ENCODE measurements at regions not wholly inside any gene's neighbourhood (a gene's known extent, or its start where the extent isn't known, plus 50 kb on each side); places are given as distances from the start of the nearest gene placed in this dataset.

DNA sequence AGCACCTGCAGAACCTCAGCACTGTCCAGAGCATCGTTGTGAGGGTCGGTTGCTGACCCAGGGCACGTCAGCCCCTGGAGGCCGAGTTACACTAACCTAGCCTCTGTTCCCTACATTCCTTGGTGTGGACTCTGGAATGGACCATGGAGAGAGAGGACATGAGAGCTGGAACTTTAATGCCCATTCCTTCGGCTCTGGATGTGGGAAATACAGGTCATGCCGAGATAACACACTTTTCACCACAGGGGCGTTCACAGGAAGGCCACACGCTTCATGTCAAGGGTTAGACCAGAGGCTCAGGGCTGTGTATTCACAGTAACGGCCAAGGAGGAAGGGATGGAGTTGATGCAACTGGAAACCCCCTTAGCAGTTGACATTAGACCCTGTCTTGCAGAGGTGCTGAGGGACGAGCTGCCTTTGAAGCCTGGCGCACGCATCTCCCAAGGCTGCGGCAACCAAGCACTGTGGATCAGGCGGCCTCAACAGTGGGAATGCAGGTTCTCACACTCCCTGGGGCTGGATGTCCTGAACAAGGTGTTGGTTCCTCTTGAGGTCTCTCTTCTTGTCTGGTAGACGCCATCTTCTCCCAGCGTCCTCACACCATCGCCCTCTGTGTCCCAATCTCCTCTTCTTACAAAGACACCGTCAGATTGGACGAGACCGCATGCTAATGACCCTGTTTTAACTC is 245.2 kb downstream of the KLF6 start:
- DNase-seq (ENCODE audit: low read depth), result no peak

DNA sequence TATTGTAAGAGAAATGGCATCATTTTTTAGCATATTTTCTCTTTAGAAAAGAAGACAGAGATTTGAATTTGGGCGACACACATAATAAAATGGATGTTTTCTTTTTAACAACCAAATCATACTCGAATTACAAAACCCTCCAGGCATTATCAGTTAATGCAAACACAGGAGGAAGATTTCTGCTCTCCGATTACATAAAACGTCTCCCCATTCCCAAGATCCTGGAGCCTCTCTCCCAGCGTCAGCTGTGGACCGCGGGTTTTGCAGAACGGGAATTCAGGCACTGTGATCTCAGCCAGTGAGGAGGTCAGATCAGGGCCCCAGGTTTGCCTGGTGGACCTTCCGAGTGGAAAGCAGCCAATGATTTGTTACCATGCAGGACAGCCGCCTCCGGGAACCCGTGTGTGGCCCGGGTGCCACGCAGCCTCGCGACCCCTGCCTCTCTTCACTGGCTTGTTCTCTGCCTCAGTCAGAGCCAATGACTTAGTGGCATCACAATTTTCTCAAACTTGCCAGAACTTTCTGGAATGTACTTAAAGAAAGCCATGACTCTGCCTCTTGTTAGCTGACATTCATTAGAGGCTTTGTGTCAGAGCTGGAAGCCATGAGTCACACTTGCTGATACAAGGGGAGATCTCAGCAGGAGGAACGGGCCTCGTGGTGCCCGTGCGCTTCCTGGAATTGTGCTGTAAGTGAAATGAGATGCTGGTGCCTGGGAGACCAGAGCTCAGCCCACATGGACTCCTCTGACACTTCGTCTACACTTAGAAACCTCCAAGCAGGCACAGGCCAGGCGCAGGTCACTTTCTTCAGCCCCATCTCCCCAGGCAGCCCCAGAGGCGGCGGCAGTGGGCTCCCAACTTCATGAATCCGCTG is 246.1 kb downstream of the KLF6 start:
- no peak for DNase-seq (ENCODE audit: low read depth)

DNA sequence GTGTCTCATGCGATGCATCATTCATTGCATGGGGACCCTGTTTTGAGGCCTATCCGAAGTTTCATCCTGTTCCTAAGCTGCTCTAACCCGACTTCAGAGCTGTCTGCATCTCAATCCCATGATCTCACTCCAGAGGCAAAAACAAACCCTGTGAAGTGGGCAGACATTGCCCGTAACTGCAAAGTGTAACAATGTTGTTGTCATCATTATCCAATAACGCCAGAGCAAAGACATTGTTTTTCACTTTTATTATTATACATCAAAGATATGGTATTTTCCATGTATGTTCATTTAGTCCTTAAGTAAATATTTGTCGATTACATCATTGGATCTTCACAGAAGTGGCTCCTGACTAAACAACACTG is 246.7 kb downstream of the KLF6 start:
- DNase-seq (ENCODE audit: low read depth), result no peak

DNA sequence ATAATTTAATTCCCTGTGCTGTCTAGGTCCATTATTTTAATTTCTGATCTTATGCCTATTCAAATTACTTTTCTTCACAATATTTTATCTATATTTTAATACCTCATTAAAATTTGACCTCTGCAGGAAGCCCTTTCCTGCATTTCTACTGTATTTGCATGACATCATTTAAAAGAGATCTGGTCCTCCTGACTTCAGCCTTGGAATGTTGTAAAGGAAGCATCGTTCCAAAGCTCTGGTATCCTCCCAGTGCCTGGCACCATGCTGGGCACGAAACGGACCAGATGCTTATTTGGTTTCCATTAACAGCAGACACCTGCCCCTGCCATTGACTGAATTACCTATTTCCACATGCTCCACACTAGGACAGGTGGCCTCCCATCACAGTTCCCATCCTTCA is 247.5 kb downstream of the KLF6 start:
- no peak for DNase-seq (ENCODE audit: low read depth)

DNA sequence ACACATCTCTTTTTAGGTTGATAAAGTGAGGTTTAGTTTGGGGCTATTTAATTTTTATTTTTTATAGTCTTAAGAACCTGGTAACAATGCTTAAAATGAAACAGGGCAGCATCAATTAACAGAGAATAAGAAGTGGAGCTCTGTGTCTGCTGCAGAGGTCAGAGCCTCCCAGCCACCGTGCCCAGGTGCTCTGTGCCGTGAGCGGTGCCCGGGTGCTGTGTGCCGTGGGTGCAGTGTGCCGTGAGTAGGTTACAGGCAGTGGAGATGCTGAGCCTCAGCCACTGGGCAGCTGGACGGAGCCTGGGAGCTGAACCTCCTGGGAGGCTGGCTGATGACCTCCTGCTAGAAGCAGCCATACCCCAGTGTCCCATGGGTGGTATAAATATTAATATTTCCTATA is 250.0 kb downstream of the KLF6 start:
- no peak for DNase-seq (ENCODE audit: low read depth)

DNA sequence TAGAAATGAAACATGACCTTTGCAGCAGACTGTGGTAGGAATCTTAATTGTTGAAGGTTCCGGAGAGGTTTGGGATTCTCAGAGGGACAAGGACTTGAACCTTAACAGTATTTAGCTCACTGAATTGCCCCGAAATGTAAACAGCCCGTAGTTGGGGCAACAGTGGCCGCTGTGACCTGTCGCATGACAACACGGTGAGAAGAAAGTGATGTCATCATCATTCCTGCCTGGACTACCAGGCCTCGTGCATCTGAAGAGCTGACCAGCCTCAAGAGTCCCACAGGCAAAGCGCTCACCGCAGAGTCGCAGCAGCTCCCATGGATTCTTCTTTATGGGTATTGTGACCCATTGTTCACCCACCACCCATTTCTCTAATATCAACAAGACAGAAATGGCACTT is 250.6 kb downstream of the KLF6 start:
- no peak for DNase-seq (ENCODE audit: low read depth)

DNA sequence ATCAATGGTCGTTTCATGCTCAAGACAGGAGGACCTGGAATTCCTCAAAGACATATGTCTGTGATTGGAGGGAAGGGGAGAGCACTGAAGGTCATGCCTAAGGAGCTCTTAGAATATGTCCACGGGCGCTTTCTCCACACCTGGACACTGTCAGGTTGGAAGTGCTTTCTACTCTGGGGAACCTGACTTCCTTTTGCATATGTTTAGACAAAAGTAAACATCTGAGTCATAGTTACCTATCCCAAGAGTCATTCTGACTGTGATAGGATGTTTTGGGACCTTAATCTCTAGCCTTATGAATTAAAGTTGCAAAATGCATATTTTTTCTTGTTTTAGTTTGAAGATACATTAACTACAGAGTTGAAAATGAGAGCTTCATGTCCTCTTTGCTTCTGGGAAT is 251.7 kb downstream of the KLF6 start:
- no peak for DNase-seq (ENCODE audit: low read depth)

DNA sequence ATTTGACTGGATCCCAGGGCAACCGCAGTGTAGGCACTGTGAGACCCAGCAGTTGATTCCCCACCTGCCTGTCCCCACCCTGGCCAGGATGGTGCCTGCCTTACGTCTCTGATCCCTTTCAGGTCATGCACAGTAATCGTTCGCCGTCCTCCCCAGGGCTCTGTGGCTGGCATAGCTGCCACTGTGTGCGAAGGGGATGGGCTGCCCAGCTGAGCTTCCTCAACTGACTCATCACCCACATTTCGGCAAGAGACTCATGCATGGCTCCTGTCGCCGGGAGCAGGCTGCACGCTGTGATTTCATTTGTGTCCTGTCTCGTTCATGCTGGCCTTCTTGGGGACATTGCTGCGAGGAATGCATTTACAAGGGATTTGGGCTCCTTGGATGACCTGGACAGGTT is 252.4 kb downstream of the KLF6 start:
- no peak for DNase-seq (ENCODE audit: low read depth)

DNA sequence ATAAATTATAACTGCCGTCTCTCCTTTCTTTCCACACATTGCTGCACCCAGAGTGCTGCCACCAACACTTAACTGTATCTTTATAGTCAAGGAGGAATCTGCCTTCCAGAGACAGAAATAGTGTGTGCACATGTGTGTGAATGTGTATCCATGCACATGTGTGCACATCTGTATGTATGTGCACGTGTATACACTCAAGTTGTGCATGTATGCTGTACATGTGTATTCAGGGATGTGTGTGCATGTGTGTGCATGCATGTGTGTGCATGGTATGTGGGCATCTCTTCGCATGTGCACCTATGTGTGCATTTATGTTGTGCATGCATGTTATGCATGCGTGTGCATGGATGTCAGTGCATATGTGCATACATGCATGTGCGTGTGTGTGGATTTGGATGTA is 253.3 kb downstream of the KLF6 start:
- DNase-seq (ENCODE audit: low read depth), result no peak

DNA sequence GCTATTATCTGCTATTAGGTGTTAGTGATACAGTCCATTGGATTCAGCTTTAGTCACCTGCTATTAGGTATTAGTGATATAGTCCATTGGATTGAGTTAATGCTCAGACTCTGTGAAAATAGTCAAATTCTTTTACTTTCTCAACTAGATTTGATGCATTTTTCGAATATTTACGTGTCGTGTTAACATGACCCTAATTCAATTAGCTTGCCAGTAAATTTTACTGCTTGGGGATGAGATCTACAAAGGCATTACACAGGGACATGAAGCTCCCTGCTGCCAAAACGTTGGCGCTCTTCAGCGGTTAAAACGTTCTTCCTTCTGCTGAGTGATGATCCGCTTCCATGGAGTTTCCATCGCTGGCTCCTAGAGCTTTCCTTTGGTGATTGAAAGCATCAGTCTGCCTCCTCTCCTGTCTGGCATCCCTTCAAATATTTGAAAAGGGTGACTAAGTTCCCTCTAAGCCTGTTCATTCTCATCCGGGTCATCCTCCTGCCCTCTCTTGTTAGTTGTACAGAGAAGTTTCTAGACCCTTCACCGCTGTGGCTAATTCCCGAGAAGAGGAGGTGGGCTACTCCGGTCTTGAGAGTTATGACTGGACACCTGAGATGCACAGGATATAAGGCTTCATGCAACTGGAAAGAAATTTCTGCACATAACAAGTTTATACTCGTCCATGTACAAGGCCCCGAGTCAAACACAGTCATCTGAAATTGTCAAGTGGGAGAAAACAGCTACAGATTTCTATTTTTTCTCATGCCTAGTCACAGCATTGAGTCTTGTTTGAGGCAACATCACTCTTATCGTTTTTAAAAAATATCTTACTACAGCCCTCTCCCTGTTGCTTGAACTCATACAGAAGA is 254.0 kb downstream of the KLF6 start:
- DNase-seq (ENCODE audit: low read depth), result no peak

DNA sequence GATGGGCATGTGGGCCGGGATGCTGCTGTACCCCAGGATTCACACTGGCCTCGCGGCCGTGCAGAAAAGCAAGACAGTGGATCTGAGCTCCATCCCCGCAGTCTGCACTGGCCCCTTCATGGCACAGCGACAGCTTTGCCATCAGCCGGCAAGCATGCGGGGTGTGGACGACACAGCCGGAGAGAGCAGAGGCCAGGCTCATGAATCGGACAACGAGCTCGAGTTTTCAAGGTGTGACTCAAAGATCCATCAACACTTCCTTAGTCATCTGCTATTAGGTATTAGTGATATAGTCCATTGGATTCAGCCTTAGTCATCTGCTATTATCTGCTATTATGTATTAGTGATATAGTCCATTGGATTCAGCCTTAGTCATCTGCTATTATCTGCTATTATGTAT is 254.7 kb downstream of the KLF6 start:
- no peak for DNase-seq (ENCODE audit: low read depth)

DNA sequence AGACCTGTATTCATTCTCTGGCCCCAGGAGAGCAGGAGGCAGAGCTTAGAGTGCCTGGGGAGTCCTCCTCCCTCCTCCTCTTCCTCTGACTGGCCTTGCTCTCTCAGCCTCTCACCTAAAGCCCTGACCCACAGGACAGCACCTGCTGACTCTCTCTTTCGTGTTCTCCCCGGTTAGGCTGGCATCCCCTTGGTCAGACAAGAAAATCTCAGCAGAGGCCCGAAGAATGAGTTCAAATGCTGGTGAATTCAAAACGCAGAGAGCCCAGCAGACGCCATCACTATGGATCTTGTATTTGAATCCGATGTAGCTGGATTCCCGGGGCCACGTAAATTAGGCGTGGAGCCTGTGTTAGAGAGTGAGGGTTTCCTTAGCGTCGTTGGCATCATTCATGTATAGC is 255.3 kb downstream of the KLF6 start:
- no peak for DNase-seq (ENCODE audit: low read depth)

DNA sequence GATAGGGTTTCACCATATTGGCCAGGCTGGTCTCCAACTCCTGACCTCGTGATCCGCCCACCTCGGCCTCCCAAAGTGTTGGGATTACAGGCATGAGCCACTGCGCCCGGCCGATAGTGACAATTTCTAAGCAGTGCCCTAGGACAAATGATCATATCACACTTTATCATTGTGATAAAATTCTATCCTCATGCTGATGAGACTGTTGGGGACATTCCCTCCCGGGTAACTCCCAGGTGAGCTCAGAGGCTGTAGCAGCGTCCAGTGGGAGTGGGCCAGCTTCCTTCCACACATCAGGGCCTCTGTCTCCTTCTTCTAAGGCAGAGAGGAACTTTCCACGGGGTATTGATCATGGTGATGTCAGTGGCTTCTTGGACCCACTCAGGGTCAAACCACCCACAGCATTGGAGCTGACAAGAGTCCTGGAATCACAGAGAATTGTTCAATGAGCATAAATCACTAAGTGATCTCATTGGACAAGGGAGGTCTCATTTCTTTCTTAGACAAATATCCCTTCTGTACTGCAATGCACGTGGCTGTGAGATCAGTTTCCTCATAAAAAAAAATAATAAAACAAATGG is 256.1 kb downstream of the KLF6 start:
- no peak for DNase-seq (ENCODE audit: low read depth)

DNA sequence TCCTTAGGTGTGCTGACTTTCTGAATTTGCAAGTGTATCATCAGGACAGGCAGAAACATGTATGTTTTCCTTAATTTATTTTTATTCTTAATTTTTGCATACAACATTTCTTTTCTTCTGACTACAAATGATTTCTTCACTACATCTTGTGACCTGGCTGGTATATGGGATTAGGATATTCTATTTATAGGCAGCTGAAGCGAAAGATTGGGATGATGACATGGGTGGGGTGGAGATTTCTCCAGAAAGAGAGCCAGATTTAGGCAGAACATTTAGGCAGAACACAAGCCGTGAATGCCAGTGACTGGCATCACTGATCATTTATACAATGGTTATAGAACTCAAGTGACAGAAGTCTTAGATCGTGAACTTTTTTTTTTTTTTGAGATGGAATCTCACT is 256.7 kb downstream of the KLF6 start:
- no peak for DNase-seq (ENCODE audit: low read depth)

DNA sequence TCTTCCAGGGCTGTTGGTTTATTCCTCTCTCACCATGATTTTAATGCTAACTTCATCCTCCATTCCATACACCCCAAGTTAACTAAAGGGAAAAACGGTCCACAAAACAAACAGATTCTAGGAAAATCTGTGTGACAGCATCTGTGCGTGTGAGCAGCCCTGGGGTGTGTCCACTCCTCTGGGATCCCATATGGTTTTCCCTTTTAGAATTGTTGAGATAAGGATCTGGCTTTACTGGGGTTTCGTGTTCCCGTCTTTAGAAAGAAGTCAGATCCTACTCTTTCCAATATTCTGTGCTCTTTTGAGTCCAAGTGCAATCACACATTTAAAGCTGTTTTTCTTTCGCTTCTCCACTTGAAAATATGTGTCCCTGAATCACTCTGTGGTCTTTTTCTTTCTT is 257.1 kb downstream of the KLF6 start:
- no peak for DNase-seq (ENCODE audit: low read depth)

DNA sequence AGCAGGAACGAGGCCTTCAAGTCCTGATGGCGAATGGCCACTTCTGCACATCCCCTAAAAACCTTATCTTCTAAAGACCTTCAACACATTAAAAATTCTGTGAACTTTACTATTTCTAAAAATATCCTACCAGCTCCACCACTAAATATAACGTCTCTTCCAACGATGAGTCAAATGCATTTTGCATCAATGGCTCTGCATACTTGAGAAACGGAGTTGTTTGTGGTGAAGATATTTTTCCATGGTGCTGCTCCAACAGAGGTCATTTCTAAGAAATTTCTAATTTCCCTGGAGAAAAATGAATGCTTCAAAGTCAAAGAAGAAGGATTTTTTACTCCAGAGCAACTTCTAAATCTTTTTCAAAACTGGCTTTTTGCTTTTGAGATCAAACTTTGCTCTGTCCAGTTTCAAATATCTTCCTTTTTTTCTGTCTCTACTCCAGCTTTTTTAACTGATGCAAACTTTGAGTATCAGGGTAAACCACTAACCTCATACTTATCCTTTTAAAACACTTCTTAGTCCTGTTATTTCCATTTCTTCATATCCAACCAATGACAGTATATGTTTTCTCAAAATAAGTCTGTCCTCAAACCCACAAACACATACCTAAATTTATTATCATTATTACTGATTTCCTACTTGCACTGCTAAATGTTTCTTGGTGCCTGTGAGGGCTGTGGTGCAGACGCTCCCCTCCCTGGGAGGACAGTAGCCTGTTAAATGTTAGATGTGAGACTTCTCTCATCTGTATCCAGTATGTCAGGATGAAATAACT is 258.1 kb downstream of the KLF6 start:
- DNase-seq (ENCODE audit: low read depth), result no peak

DNA sequence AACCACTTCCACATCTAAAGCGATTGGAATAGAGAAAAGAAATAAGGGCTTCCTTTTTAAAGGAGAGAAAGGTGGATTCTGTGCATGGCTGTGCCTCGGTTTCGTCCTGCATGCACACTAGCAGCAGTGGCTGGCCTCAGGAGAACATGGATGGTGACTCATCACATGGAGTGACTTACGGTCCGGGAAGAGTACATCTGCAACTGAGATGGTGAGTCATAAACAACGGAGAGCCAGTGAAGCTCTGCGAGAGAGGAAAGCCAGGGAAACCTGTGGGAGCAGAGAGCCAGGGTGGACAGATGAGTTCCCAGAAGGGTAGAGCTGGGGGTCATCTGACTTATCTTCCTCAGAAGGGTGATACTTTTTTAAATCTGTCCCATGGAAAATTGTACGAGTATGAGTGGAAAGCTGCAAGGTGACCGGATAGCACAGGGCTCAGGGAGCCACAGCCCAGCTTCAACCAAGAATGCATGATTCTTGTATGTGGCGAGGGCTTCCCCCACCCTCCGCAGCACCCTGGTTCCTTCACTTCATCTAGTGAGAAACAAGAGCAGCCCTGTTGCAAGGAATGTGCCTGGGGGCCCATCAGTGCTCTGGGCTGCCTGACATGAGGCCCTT is 259.1 kb downstream of the KLF6 start:
- no peak for DNase-seq (ENCODE audit: low read depth)

DNA sequence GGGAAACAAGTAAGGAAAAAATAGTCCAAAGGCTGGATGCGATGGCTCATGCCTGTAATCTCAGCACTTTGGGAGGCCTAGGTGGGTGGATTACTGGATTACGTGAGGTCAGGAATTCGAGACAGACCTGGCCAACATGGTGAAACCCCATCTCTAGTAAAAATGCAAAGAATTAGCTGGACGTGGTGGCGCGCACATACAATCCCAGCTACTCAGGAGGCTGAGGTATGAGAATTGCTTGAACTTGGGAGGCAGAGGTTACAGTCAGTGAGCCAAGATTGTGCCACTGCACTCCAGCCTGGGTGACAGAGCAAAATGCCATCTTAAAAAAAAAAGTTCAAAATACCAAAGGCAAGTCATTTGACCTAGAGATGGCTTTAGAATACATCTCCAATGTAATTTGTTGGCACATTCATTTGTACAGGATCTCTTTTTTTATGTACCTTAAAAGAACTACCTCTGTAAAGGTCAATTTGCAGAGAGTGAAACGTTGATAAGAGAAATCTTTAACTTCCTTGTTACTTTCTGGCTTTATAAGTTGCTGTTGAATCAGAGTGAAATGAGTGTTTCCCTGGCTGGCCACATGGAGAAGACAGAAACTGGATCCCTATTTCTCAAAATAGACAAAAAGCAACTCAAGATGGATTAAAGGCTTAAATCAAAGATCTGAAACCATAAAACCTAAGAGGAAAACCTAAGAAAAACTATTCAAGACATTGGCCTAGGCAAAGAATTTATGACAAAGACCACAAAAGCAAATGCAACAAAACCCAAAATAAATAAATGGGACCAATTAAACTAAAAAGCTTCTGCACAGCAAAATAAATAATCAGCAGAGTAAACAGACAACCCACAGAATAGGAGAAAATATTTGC is 260.7 kb downstream of the KLF6 start:
- DNase-seq (ENCODE audit: low read depth), result no peak

DNA sequence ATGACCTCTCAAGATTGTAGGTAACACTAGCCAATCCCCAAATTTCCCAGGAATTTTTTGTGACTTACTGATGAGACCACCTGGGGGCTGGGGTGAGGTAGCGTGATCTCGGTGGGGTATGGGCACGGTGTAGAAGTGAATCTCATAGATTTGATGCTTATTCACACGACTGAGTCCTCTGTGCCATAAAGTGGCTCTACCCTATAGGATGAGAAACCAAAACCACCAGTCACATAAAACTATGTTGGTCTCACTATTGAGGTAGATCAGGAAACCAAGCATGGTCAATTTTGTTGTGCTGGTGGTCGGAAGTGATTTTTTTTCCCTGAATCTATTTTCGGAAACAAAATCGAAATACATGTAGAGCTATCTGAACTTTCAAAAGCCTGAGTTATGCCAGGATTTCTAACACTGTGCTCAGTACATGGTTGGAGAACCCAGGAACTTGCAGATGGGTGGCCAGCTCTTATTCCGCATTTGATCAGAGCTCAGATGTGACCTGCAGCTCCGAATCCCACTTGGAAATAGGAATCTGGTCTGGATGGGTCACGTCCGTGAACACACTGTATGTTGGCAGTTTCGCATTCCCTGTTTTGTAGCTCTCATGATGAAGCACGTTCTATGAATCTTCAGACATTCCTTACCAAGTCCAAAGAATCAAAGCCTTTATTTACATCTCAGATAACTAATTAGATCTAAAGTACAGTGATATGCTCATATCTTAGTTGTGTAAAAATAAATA is 261.5 kb downstream of the KLF6 start:
- DNase-seq (ENCODE audit: low read depth), result no peak

DNA sequence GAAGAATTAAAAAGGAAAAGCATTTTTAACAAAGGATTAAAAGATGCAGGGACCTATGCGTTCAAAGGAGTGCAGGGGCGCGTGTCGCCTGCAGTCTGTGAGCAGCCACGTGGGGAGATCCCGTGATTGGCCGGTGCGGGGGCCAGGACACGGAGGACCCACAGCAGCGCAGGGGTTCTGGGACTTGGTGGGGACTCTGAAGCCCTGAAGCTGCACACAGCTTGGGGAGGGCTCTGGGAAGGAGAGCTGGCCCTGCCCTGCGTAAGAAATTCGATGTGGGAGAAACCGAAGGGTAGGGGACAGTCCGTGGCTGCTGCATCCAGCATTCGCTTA is 268.1 kb downstream of the KLF6 start:
- DNase-seq (ENCODE audit: low read depth), result no peak

Measured in activated T-cell treated with anti-CD3 and anti-CD28 coated beads for 48 hours (primary cell).